ENCODE measurements at regions not wholly inside any gene's neighbourhood (a gene's known extent, or its start where the extent isn't known, plus 50 kb on each side); places are given as distances from the start of the nearest gene placed in this dataset.

- Histone ChIP-seq H3K36me3 (ENCODE audit: control insufficient read depth in 3 of 3, insufficient read depth in 3 of 3, low read length in 3 of 3) (no peaks in the 10 kb centered on the region), H3K4me3 (ENCODE audit: low read length in 3 of 3) (no peak overlapping the region), H3K27ac (ENCODE audit: low read depth, low read length) (no peak overlapping the region), H3K27me3 (ENCODE audit: control insufficient read depth in 3 of 3, insufficient read depth in 3 of 3, low read length in 3 of 3) (peaks cover 0 to 3% (median 0%) of the 10 kb centered on the region in 3 donors), H3K4me1 (ENCODE audit: control insufficient read depth in 3 of 3, insufficient read depth in 3 of 3, low read length in 3 of 3) (no peaks in the 10 kb centered on the region), H3K9ac (ENCODE audit: low read depth in 1 of 3, low read length in 3 of 3) (no peak overlapping the region), H3K9me3 (ENCODE audit: control insufficient read depth in 3 of 3, low read length in 3 of 3) (no peaks in the 10 kb centered on the region)
Measured at GRCh38 chr2:15763822-15764682, 172.4 kb downstream of the DDX1 start.

GRCh38 chr2:15764683-15765011, 173.0 kb downstream of the DDX1 start:
- no peak overlapping the region for H3K9ac ChIP-seq (ENCODE audit: low read depth in 1 of 3, low read length in 3 of 3)
- H3K4me3 ChIP-seq (ENCODE audit: low read length in 3 of 3), result no peak overlapping the region
- peaks cover 0 to 3% (median 0%) of the 10 kb centered on the region in 3 donors for H3K27me3 ChIP-seq (ENCODE audit: control insufficient read depth in 3 of 3, insufficient read depth in 3 of 3, low read length in 3 of 3)
- no peak overlapping the region for H3K27ac ChIP-seq (ENCODE audit: low read depth, low read length)
- no peaks in the 10 kb centered on the region for H3K36me3 ChIP-seq (ENCODE audit: control insufficient read depth in 3 of 3, insufficient read depth in 3 of 3, low read length in 3 of 3)
- no peaks in the 10 kb centered on the region for H3K4me1 ChIP-seq (ENCODE audit: control insufficient read depth in 3 of 3, insufficient read depth in 3 of 3, low read length in 3 of 3)
- no peaks in the 10 kb centered on the region for H3K9me3 ChIP-seq (ENCODE audit: control insufficient read depth in 3 of 3, low read length in 3 of 3)

GRCh38 chr2:15765211-15765610, 173.5 kb downstream of the DDX1 start:
- no peak overlapping the region for H3K9ac ChIP-seq (ENCODE audit: low read depth in 1 of 3, low read length in 3 of 3)
- no peaks in the 10 kb centered on the region for H3K36me3 ChIP-seq (ENCODE audit: control insufficient read depth in 3 of 3, insufficient read depth in 3 of 3, low read length in 3 of 3)
- peaks cover 0 to 3% (median 0%) of the 10 kb centered on the region in 3 donors for H3K27me3 ChIP-seq (ENCODE audit: control insufficient read depth in 3 of 3, insufficient read depth in 3 of 3, low read length in 3 of 3)
- H3K9me3 ChIP-seq (ENCODE audit: control insufficient read depth in 3 of 3, low read length in 3 of 3), result no peaks in the 10 kb centered on the region
- H3K27ac ChIP-seq (ENCODE audit: low read depth, low read length), result no peak overlapping the region
- no peaks in the 10 kb centered on the region for H3K4me1 ChIP-seq (ENCODE audit: control insufficient read depth in 3 of 3, insufficient read depth in 3 of 3, low read length in 3 of 3)
- H3K4me3 ChIP-seq (ENCODE audit: low read length in 3 of 3), result no peak overlapping the region

DNA sequence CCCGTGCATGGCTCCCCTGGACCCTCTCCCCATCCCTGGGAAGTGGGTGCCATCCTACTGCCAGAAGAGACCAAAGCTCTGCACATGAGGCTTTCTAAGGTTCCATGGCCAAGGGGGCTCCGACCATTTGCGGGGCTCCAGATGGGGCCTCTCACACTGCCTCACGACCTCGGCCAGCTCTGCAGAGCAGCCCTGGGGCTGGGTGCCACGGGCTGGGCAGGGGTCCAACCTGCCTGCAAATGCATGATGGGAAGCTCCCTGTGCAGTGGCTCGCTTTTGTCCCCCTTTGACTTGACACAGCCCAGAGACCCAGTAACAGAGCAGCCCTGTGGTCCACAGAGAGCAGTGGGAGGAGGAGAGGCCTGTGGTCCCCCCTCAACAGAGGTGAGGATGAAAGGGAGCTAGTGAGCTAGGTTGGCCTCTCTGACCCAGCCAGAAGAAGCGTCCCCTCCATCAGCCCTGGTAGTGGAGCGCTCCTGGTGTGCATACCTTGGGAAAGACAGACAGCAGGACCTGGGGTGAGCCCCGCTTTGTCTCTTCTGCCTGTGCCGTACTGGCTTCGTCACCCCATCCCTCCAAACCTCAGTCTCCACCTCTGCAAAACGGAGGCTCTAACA, 174.1 kb downstream of the DDX1 start:
- no peaks in the 10 kb centered on the region for H3K9me3 ChIP-seq (ENCODE audit: control insufficient read depth in 3 of 3, low read length in 3 of 3)

DNA sequence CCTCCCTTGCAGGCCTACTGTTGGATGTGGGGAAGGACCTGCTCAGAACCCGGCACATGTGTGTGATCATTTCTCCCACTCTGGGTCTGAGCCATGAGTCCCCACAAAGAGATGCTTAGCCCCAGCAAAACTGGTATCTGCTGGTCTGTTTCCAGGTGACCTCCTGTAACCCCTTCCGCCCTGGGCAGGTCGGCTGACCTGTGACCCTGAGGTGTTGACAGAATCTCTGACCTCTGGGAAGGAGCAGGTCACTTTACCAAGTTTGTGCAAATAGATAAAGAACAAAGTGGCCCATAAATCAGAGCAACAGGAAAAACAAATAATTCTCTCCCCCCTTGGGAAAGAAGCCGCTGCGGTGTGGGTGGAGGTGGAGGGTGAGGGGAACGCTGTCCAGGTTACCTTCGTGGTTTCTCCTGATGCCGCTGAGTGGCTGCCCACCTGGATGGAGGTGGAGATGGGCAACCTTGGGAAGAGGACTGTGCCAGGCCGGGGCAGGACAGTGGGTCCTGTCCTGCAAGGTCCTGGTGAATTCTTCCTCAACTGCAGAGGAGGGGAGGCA, 174.0 kb upstream of the MYCN start:
- H3K27me3 ChIP-seq (ENCODE audit: control insufficient read depth in 3 of 3, insufficient read depth in 3 of 3, low read length in 3 of 3), result peaks cover 0 to 3% (median 0%) of the 10 kb centered on the region in 3 donors
- no peak overlapping the region for H3K4me3 ChIP-seq (ENCODE audit: low read length in 3 of 3)
- H3K36me3 ChIP-seq (ENCODE audit: control insufficient read depth in 3 of 3, insufficient read depth in 3 of 3, low read length in 3 of 3), result no peaks in the 10 kb centered on the region
- H3K9ac ChIP-seq (ENCODE audit: low read depth in 1 of 3, low read length in 3 of 3), result no peak overlapping the region
- H3K27ac ChIP-seq (ENCODE audit: low read depth, low read length), result no peak overlapping the region
- no peaks in the 10 kb centered on the region for H3K9me3 ChIP-seq (ENCODE audit: control insufficient read depth in 3 of 3, low read length in 3 of 3)
- H3K4me1 ChIP-seq (ENCODE audit: control insufficient read depth in 3 of 3, insufficient read depth in 3 of 3, low read length in 3 of 3), result no peaks in the 10 kb centered on the region

More for the DNA sequence above, 174.1 kb downstream of the DDX1 start:
- Histone ChIP-seq H3K4me3 (ENCODE audit: low read length in 3 of 3) (no peak overlapping the region), H3K9ac (ENCODE audit: low read depth in 1 of 3, low read length in 3 of 3) (no peak overlapping the region), H3K27me3 (ENCODE audit: control insufficient read depth in 3 of 3, insufficient read depth in 3 of 3, low read length in 3 of 3) (peaks cover 0 to 3% (median 0%) of the 10 kb centered on the region in 3 donors), H3K27ac (ENCODE audit: low read depth, low read length) (no peak overlapping the region), H3K36me3 (ENCODE audit: control insufficient read depth in 3 of 3, insufficient read depth in 3 of 3, low read length in 3 of 3) (no peaks in the 10 kb centered on the region), H3K4me1 (ENCODE audit: control insufficient read depth in 3 of 3, insufficient read depth in 3 of 3, low read length in 3 of 3) (no peaks in the 10 kb centered on the region)

DNA sequence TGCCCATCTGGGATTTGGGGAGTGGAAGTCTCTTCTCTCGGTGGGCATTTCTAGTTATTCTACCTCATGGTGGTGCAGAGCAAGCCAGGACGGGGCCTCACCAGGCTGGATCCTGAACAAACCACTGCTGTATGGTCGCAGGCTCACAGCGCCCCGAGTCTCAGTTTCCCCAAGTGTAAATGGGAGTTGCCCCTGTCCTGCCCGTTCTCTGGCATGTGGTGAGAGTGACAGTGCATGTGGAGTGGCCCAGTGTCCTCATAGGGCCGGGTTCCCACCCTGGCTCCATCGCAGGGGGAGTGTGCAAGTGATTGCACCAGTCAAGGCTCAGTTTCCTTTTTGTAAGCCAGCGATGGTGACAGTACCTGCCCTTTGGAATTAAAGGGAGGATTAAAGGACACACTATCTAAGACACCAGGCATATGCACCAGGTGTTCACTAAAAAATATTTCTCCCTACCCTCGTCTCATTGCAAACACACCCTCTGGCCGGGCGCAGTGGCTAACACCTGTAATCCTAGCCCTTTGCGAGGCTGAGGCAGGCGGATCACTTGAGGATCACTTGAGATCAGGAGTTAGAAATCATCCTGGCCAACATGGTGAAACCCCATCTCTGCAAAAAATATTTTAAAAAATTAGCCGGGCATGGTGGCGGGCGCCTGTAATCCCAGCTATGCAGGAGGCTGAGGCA, 173.3 kb upstream of the MYCN start:
- Histone ChIP-seq H3K9me3 (ENCODE audit: control insufficient read depth in 3 of 3, low read length in 3 of 3) (no peaks in the 10 kb centered on the region), H3K4me1 (ENCODE audit: control insufficient read depth in 3 of 3, insufficient read depth in 3 of 3, low read length in 3 of 3) (no peaks in the 10 kb centered on the region), H3K27me3 (ENCODE audit: control insufficient read depth in 3 of 3, insufficient read depth in 3 of 3, low read length in 3 of 3) (peaks cover 0 to 3% (median 0%) of the 10 kb centered on the region in 3 donors), H3K36me3 (ENCODE audit: control insufficient read depth in 3 of 3, insufficient read depth in 3 of 3, low read length in 3 of 3) (no peaks in the 10 kb centered on the region), H3K27ac (ENCODE audit: low read depth, low read length) (no peak overlapping the region), H3K4me3 (ENCODE audit: low read length in 3 of 3) (no peak overlapping the region), H3K9ac (ENCODE audit: low read depth in 1 of 3, low read length in 3 of 3) (no peak overlapping the region)

DNA sequence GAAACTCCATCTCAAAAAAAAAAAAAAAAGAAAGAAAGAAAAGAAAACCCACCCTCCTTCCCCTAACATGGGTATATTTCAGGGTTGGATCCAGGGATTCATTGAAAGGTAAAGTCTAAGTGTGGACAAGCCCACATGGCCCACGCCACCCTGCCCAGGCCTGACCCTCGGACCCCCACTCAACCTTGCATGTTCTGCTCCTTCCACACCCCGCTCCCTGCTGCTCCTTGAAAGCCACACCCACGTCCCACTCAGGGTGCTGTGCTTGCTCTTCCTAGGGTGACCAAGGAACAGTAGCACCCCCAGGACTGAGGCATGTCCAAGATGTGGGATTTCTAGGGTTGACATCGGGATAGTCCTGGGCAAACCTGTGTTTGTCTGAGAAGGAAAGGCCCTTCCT, 172.7 kb upstream of the MYCN start:
- Histone ChIP-seq H3K27ac (ENCODE audit: low read depth, low read length) (no peak overlapping the region), H3K27me3 (ENCODE audit: control insufficient read depth in 3 of 3, insufficient read depth in 3 of 3, low read length in 3 of 3) (peaks cover 0 to 3% (median 0%) of the 10 kb centered on the region in 3 donors), H3K9ac (ENCODE audit: low read depth in 1 of 3, low read length in 3 of 3) (no peak overlapping the region), H3K4me1 (ENCODE audit: control insufficient read depth in 3 of 3, insufficient read depth in 3 of 3, low read length in 3 of 3) (no peaks in the 10 kb centered on the region), H3K4me3 (ENCODE audit: low read length in 3 of 3) (no peak overlapping the region), H3K9me3 (ENCODE audit: control insufficient read depth in 3 of 3, low read length in 3 of 3) (no peaks in the 10 kb centered on the region), H3K36me3 (ENCODE audit: control insufficient read depth in 3 of 3, insufficient read depth in 3 of 3, low read length in 3 of 3) (no peaks in the 10 kb centered on the region)

GRCh38 chr2:15768142-15768541, 172.2 kb upstream of the MYCN start:
- Histone ChIP-seq H3K9ac (ENCODE audit: low read depth in 1 of 3, low read length in 3 of 3) (no peak overlapping the region), H3K4me3 (ENCODE audit: low read length in 3 of 3) (no peak overlapping the region), H3K27me3 (ENCODE audit: control insufficient read depth in 3 of 3, insufficient read depth in 3 of 3, low read length in 3 of 3) (peaks cover 0 to 3% (median 0%) of the 10 kb centered on the region in 3 donors), H3K36me3 (ENCODE audit: control insufficient read depth in 3 of 3, insufficient read depth in 3 of 3, low read length in 3 of 3) (no peaks in the 10 kb centered on the region), H3K27ac (ENCODE audit: low read depth, low read length) (no peak overlapping the region), H3K4me1 (ENCODE audit: control insufficient read depth in 3 of 3, insufficient read depth in 3 of 3, low read length in 3 of 3) (no peaks in the 10 kb centered on the region), H3K9me3 (ENCODE audit: control insufficient read depth in 3 of 3, low read length in 3 of 3) (no peaks in the 10 kb centered on the region)

GRCh38 chr2:15768615-15769014, 171.7 kb upstream of the MYCN start:
- Histone ChIP-seq H3K36me3 (ENCODE audit: control insufficient read depth in 3 of 3, insufficient read depth in 3 of 3, low read length in 3 of 3) (no peaks in the 10 kb centered on the region), H3K4me3 (ENCODE audit: low read length in 3 of 3) (no peak overlapping the region), H3K4me1 (ENCODE audit: control insufficient read depth in 3 of 3, insufficient read depth in 3 of 3, low read length in 3 of 3) (no peaks in the 10 kb centered on the region), H3K9me3 (ENCODE audit: control insufficient read depth in 3 of 3, low read length in 3 of 3) (no peaks in the 10 kb centered on the region), H3K27me3 (ENCODE audit: control insufficient read depth in 3 of 3, insufficient read depth in 3 of 3, low read length in 3 of 3) (peaks cover 0 to 3% (median 0%) of the 10 kb centered on the region in 3 donors), H3K9ac (ENCODE audit: low read depth in 1 of 3, low read length in 3 of 3) (no peak overlapping the region), H3K27ac (ENCODE audit: low read depth, low read length) (no peak overlapping the region)

- Histone ChIP-seq H3K36me3 (ENCODE audit: control insufficient read depth in 3 of 3, insufficient read depth in 3 of 3, low read length in 3 of 3) (no peaks in the 10 kb centered on the region), H3K9me3 (ENCODE audit: control insufficient read depth in 3 of 3, low read length in 3 of 3) (no peaks in the 10 kb centered on the region), H3K4me1 (ENCODE audit: control insufficient read depth in 3 of 3, insufficient read depth in 3 of 3, low read length in 3 of 3) (no peaks in the 10 kb centered on the region), H3K27ac (ENCODE audit: low read depth, low read length) (no peak overlapping the region), H3K9ac (ENCODE audit: low read depth in 1 of 3, low read length in 3 of 3) (no peak overlapping the region), H3K27me3 (ENCODE audit: control insufficient read depth in 3 of 3, insufficient read depth in 3 of 3, low read length in 3 of 3) (peaks cover 0 to 3% (median 0%) of the 10 kb centered on the region in 3 donors), H3K4me3 (ENCODE audit: low read length in 3 of 3) (no peak overlapping the region)
Measured at GRCh38 chr2:15769235-15769634, 171.1 kb upstream of the MYCN start.
